Stimulated activated CD8-positive, alpha-beta memory T cell treated with anti-CD3 and anti-CD28 coated beads, Interleukin-7, amount 100 ng/mL, for 24 hours (primary cell): ENCODE measurements at regions not wholly inside any gene's neighbourhood (a gene's known extent, or its start where the extent isn't known, plus 50 kb on each side); places are given as distances from the start of the nearest gene placed in this dataset.

ENCODE experiments used
- DNase-seq: peaks from one replicate; pipeline ENCODE4 v3.0.0-alpha.2; 2020; ENCODE audit warnings: low read depth

DNA sequence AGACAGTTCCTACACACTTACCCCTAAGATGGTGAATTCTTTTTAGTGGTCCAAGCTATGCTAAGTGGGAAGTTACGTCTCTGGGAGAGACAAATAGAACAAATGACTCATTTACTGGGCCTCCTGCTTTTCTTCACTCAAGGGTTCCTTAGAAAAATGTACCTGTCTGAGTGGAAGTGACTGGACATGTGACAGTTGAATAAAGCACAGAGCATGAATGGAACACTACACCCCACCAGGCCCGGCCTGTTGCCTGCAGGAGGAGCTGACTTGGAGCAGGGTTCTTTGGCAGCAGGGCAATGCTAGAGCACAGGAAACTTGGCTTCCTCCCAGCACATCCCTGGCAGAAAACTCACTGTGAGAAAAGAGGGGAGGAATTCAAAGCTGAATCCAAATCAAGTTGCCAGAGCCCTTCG is 451.0 kb upstream of the SETBP1 start:
- no peak for DNase-seq

DNA sequence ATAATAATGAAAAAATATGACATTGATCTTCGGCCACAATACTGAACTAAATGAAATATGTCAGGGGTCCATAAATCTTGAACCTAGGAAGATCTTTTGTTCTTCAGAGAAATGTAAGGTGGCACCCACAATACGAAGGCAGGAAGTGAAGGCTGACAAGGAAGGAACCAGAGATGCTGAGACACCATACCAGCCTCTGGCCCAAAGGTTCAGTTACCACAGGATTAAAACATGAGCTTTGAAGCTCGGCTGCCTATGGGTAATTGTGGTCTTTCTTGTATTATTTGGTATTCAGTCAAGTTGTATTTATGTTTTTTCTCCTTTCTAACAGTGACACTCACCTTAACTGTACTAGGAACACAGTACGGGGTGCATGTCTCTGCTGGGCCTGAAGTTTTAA is 448.8 kb upstream of the SETBP1 start:
- no peak for DNase-seq

DNA sequence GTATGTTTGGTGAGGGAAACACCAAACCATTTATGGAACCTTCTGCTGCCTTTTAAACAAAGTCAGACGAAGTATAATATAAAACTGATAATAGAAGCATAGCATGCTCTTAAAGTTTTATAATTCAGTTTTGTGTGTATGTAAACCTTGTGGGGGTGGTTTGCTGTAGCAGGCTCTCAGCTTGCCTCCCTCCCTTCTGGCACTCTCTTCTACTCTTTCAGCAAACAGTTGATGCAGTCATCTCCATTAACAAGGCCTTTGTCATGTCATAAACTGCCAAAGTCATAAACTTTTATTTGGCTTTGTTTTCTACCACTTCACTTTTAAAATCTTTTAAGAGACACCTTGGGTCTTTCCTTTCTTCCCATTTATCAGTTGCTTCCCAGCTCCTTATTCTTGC is 448.2 kb upstream of the SETBP1 start:
- DNase-seq, result no peak

DNA sequence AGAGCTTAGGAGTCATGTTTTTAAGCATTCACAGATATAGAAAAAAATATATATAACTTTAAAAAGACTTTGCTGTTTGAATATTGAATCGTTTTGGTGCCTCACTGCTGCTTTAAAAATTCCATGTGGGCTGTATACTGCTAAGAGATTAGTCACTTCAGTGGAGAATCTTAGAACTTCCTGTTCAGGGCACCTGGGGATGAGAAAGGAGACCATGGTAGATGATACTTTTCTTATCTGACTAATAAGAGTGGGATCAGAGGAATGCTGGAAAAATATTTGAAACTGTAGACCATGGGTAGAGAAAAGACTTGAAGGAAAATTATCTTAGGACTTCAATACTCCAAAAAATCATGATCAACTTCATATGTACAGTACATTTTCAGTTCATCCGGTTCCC is 442.2 kb upstream of the SETBP1 start:
- no peak for DNase-seq

DNA sequence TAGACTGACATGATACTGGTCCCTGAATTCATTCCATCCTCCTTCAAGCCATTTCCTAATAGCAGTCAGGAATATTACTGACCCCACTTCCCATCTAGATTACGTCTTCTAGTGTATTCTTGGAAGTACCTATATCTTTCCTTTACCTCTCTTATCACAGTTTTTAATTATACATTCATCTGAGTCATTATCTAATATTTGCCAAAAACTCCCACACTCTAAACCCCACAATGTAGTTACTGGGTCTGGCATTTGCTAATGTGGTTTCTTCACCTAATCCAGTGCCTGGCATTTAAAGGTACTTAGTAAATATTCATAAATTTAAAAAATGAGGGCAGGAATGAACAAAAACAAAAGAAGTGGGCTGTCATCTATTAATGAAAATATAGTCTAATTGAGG is 441.8 kb upstream of the SETBP1 start:
- DNase-seq, result no peak

DNA sequence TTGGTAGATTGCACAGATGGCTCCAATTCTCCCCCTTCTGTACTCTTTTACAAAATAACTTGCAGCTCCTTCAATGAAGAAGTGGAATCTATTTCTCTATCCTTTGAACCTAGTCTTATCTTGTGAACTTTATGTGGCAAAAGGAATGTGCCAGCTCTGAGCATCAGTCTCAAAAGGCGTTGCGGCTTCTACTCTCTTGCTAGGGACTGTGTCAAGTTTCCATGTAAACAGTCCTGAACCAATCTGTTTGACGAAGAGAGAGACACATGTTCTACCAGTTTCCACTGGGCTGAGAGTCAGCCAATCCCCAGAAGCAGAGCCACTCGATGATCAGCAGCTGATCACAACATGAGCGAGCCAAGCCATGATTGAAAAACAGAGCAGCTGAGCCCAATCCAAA is 439.7 kb upstream of the SETBP1 start:
- DNase-seq, result no peak

DNA sequence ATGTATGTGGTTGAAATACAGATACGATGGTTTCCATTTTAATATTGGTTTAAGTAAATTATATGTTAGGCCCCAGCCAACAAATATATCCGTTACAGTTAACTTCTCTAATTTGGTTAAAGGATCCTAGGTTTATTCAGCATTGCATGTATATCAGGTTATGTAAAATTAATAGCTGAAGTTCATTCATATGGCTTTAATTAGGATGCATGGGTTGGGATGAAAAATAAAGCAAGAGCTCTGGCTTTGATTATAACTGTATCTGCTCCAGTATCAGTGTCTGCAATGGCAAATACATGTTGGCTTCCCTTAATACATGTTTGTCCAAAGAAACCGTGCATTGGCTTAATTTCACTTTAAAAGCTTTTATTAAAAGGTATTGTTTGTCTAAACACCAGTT is 435.7 kb upstream of the SETBP1 start:
- DNase-seq, result no peak

DNA sequence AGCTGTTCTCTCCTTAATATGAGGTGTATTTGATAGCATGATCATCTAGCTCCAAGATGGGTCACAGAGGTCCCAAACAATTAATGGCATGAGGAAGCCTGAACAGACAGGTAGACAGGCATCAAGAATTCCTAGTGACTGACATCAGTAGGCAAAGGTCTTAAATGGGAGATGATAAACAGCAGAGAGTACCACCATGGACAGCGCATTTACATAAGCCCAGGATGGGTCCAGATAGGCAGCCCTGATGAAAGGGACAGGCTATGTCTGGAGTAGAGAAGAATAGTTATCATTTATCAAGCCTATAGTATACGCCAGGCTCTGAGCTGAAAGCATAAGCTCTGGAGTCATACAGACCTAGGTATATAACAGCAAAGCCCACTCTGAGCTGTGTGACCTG is 434.7 kb upstream of the SETBP1 start:
- no peak for DNase-seq

DNA sequence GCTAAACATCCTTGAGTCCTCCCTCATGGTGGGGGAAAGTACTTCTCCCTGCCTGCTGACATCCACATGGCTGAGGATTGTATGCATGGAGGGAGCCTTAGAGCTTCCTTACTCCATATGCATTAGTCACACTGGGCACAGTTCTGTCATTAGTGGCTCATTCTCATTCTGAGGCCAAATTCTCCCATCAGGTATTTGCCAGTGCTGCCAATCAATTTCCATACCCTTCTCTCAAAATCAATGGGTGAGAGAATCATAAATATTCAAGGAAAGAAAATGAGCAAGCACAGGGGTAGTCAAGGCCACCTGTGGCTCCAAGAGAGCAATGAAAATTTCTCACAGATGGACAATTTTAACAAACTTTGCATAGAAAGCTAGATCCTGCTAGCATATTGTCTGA is 422.6 kb upstream of the SETBP1 start:
- DNase-seq, result no peak

DNA sequence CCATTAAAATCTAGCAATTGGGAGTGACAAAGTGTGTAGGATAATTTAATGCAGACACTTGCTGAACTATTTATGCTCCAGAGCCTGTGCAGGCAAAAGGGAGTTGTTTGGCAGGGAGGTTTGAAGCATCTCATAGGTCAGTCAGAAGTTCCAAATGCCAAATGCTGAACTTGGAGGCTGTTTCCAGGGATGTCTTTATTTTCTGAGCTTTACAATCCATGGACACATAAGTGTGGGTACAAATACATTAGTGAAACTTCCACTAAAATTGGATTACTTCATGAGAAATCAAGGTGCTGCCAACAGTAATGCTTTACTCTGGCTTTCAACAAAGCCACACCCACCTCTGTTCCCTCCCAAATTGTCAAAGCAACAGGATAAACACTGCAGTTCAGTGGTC is 422.1 kb upstream of the SETBP1 start:
- DNase-seq, result no peak

DNA sequence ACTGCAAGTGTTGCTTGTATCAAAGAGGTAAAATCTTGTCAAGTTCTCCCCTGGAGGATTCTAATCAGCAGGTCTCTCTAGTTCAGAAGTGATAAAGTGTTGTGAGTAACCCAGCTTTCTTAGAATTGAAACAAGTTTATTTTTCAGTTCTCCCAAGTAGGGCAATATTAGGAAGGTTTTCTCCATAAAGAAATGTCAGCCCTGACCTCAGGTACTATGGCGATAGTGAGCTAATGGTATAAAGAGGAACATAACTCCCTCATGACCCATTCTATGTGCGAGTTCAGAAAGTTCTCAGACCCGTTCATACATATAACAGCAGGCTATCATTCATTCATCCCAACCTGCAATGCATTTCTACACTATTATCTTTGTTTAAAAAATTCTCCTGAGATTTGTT is 421.1 kb upstream of the SETBP1 start:
- DNase-seq, result no peak

DNA sequence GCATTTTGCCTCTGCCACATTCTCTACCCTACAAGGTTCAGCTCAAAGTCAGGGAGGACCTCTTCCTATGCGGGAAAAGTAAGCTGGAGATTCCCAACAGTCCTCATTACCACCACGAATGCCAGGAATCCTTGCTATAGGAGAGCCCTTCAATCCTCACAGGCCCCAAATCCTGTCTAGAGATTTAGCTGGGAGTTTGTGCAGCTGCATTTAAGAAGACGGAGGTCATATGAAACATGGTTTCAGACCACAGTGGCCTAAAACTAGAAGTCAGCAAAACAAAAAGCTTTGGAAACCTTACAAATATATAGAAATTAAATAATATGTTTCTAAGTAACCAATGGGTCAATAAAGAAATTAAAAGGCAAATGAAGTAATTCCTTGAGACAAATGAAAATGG is 415.3 kb upstream of the SETBP1 start:
- DNase-seq, result no peak

DNA sequence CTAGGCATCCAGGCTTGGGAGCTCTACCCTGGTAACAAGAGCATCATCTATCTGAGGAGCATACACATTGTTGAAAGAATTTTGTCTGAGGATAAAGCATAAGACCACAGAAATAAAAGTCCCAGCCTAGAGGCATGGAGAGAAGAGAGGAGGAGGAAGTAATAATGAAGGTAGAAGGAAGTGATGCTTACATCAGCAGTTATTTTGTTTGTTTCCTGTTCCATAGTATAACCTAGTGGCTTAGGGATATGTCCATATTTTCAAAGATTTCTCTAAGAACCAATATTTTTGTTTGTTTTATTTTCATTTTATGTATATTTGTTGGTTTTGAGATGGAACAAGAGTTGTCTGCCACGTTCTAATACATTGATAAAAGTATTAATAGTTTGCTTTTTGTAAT is 407.4 kb upstream of the SETBP1 start:
- DNase-seq, result no peak

DNA sequence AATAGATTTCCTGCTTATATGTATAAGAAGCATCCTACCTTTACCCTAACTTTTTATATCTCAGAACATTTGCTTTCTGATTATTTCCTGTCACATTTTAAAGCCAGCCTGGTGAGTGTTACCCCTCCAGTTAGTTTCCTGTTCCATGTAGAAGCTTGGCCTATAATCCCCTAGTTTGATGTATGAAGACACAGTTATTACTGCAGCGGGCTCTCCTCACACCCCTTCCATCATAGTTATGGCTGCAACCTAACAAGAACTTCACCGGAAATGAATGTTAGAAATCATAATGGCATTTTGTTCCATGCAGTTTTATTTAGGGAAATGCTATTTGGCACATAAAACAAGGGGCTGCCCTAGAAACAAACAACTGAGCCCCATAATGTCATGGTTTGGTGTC is 400.2 kb upstream of the SETBP1 start:
- no peak for DNase-seq

DNA sequence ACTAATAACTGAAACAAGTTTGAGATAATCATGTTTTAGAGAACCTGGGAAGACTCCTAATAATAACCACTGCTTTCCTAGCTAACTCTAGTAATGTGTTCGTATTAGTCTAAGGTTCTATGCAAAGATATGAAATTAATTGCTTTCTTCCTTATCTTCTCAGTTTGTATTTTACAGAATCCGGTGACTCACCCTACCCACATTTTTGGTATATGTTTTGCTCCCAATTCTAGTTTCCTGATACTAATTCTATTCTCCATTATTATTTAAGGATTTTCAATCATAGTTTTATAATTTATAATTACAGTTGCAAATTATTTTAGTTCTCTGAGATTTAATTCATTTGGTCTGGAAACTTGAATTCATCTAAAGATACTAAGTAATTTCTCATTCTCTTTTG is 394.6 kb upstream of the SETBP1 start:
- no peak for DNase-seq

DNA sequence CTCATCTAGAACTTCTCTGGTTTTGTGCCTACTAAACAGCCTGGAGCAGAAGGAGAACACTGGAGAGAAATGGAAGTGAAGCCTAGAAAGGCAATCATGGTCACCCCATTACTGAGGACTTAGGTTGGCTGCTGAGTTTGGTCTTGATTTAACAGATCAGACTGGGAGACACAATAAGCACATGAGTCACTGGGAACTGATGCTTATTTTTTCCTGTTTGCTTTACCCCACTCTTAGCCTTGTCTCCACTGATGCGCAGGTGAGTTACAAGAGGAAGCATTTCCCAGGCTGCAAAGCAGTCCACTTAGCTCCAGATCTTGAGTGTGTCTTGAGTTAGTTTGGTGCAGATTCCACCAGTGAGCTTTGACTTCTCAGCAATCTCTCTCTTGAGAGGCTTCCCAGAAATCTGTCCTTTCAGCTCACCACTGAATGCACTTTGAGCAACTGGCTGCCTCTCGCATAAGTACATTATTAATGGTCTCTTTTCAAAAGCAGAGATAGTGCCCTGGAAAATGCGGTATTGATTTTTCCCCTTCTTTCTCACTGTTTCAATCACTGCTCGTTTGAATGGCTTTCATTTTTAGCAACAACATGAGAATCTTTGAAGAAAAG is 390.2 kb upstream of the SETBP1 start:
- DNase-seq, result no peak

DNA sequence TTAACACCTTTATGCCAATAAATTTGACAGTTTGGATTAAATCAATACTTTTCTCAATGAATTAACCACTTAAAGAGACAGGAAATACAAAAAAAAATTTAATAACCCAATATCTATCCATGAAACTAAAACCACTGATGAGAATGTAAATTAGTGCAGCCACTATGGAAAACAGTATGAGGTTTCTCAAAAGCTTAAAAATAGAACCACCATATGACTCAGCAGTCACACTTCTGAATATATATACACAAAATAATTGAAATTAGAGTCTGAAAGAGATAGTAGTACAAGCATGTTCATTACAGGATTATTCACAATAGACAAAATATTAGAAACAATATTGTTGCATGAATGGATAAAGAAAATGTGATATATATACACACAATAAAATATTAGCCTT is 382.1 kb upstream of the SETBP1 start:
- no peak for DNase-seq

DNA sequence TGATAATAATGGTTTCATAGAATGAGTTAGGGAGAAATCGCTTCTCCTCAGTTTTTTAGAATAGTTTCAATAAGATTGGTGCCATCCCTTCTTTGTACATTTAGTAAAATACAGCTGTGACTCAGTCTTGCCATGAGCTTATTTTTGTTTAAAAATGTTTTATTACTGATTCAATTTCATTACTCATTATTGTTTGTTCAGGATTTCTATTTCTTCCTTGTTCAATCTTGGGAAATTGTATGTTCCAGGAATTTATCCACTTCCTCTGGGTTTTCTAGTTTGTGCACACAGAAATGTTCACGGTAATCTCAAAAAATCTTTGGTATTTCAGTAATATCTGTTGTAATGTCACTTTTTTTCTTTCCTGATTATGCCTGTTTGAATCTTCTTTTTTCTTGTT is 371.5 kb upstream of the SETBP1 start:
- no peak for DNase-seq

DNA sequence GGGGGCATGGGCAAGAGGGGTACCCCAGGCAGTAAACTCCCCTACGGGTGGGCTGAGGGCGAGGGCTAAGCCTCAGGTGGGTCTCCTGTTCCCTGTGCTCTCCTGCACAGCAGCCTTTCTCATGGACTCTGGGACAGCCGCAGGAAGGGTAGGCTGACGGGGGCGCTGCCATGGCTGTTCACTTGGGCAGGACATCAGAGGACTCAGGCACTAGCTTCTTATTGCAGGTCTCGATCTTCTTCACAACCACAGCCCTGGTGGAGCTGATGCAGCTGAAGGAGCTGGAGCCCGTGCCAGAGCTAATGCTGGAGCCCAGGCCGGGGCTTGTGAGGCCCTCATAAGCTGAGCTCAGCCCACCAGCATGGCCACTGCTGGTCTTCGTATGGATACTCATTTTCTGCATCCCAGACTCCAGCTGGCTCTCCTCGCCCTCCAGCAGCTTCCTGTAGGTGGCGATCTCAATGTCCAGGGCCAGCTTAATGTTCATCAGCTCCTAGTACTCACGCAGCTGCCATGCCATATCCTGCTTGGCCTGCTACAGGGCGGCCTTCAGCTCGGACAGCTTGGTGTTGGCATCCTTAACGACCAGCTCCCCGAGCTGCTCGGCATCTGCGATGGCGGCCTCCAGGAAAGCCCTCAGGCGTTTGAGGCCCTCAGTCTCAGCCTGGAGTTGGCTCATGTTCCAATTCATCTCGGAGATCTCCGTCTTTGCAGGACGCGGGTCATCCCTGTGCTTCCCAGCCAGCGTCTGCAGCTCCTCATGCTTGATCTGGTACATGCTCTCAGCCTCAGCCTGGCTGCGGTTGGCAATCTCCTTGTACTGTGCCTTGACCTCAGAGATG is 359.8 kb upstream of the SETBP1 start:
- no peak for DNase-seq

DNA sequence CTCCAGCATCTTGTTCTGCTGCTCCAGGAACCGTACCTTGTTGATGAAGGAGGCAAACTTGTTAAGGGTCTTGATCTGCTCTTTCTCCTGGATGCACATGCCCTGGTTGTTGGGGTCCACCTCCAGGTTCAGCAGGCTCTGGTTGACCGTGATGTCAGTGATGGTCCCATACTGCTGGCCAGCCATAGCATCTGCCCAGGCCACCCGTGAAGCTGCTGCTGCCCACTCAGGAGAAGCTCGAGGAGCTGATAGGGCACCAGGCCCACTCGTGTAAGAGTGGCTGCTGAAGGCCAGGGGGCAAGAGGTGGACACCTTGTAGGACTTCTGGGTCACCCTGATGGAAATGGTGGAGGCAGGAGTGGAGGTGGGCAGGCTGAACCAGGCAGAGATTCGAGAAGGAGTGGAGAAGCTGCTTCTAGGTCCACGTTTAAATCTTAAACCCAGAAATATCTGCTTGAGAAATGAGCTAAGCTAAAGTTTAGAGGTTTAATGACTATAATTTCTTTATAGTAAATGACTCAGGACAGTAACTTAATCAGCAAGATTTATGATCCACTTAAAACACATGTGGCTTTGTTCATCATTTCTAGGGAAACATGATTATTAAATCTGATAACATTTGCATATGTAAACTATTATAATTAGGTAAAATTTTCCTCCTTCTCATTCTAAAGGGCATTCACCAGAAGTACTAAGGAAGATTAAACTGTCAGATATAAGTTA is 358.7 kb upstream of the SETBP1 start:
- DNase-seq, result no peak

DNA sequence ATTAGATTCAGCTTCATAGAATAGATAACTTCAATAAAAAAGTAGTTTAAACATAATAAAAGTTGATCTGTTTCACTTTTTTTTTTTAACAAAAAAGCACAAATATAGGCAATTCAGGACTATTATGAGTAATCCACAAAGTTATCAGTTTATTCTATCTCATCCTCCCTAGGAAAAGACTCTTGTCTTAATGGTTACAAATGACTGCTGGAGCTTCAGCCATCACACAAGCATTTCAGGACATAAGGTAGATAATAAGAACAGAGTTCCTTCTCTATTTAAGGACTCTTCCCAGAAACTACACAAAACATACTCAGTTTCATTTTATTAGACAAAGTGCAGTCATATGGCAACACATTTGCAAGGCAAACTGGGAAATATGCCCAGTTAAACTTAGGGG is 357.6 kb upstream of the SETBP1 start:
- DNase-seq, result no peak

DNA sequence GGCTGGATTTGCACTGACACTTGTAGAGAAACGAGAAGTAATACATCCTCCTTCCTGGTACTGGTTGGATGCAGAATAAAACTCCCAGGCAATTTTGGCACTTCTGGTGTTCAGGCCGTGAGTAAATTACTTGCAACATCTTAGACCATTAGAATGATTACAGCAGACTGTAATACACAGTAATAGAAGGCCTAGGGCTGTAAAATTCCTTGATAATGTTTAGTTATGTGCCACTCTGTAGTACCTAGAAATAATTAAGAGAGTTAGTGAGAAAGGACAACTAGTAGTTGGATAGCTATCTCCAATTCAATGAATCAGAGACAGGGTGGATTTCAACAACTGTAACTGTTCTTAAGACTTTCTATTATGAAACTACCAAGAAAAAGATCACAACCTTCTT is 356.3 kb upstream of the SETBP1 start:
- DNase-seq, result no peak

DNA sequence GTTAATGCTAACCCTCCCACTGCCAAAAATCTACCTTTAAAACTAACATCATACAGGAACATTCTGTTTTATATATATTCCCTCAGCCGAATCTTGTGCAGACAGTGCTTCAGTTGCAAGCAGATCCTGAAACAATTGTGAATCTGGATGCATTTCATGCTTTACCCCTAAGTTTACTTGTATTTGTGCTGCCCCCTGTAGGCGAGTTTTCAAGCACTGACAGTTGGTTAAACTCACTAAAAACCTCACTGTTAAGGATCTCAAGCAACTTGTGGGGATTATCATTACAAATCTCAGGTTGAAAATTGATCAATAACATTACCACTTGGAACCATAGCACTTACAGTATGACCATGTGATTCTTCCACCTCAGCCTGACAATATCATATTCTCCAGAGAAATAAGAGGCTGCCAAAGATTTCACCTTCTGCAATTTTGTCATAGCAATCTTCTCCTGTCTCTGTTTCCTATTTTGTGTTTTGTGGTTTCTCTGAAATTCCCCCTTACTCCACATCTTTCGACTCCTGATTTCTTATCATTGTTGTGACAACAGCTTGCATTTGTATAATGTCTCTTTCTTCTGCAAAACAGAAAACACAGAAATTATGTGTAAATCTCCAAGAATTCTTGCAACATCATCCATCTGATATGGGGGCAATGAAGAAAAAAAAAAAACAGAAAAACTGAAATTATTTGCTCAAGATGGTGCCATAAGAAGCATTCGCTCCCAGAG is 354.6 kb upstream of the SETBP1 start:
- no peak for DNase-seq
